HG03097 (cell line): ENCODE measurements at regions not wholly inside any gene's neighbourhood (a gene's known extent, or its start where the extent isn't known, plus 50 kb on each side); places are given as distances from the start of the nearest gene placed in this dataset.

Experiments used
- ATAC-seq: cut with Tn5 transposase; IDR thresholded peaks from one replicate; pipeline ENCODE4 v1.9.1; 2021; ENCODE audit not compliant: unreplicated experiment, low FRiP score

DNA sequence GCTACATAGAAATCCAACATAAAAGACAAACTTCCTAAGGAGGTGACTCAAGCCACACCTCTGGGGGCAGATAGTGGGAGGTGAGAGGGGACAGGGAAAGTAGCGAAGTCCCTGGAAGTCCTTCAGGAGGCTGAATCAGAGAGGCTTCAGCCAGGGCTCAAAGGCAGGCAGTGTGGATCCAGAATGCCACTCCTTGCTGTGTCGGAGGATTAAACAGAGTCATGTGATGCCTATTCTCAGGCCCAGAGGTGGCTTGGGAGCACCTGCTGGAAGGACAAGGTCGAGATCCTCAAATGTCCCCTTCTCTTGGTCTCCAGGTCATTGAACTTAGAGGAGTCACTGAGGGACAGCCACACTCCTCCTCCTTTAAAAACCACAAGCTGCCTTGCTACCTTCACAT lies 391.1 kb downstream of the SOX9 start:
- no peak for ATAC-seq

DNA sequence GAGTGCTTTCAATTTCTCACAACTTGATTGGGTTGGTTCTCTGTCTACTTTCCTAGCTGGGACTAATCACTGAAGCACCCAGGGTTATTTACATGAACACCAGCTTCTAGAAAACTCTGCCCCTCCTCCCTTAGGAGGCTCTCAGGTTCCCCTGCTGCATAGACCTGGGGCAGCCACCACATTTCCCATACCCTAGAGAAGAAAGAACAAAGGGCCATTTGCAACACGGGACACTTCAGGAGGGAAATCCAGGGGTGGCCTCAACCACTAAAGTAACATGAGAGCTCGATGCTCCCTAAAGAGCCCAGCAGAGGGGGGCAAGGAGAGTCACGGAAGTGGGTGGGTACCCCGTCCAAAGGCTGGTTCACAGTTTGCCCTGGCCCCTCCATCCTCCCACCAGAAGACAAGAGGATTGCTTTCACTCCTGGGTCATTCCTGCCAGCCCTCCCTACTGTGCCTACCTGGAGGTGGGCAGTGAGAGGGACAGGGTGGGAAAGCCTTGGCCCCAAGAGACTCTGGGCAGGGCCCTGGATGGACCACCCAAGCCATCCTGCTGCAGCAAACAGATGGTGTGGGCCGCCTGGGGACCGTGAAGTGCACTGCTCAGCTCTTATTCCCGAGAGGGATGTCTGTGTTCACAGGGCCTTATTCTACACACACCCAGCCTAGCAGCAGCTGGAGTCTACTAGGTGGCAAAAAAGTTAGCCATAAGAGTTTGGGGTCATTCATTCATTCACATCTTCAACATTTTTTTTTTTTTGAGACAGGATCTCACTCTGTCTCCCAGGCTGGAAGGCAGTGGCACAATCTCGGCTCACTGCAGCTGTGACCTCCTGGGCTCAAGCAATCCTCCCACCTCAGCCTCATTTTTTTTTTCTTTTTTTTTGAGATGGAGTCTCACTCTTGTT lies 392.1 kb downstream of the SOX9 start:
- ATAC-seq, result no peak

DNA sequence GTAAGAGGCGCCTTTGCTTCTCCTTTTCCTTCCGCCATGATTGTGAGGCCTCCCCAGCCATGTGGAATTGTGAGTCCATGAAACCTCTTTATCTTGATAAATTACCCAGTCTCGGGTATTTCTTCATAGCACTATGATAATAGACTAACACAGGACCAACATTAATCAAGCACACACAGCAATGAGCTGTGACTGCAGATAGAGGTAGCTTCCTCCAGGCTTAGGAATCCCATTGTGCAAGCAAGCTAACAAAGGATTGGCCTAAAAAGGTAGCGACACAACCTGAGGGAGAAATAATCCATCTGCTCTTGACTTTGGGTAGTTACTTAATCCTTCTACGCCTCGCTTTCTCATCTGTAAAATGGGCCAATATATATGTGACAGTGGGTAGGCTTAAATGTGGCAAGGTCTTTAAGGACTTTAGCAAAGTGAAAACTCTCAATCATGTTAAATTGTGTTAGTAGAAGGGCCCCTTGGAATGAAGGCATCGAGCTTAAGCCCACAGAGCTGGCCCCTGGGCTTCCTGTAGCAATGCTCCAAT lies 393.6 kb downstream of the SOX9 start:
- ATAC-seq, result no peak

DNA sequence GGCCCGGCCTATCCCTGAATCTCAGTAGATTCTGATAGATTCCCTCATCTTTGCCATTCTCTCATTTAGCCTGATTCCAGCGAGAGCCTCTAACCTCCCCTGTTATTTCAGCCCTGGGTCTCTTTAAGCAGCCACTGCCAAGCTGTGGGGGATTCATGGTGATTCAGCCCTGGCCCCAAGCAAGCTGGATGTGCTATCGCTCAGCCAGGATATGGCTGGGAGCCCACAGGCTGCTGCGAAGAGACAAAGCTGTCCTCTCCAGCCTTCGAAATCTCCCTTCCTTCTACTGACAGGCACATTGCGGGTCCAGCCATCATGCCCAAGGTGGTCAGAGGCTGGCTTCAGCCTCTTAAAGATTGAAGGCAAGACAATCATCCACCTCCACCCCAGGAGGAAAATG lies 394.1 kb downstream of the SOX9 start:
- no peak for ATAC-seq

DNA sequence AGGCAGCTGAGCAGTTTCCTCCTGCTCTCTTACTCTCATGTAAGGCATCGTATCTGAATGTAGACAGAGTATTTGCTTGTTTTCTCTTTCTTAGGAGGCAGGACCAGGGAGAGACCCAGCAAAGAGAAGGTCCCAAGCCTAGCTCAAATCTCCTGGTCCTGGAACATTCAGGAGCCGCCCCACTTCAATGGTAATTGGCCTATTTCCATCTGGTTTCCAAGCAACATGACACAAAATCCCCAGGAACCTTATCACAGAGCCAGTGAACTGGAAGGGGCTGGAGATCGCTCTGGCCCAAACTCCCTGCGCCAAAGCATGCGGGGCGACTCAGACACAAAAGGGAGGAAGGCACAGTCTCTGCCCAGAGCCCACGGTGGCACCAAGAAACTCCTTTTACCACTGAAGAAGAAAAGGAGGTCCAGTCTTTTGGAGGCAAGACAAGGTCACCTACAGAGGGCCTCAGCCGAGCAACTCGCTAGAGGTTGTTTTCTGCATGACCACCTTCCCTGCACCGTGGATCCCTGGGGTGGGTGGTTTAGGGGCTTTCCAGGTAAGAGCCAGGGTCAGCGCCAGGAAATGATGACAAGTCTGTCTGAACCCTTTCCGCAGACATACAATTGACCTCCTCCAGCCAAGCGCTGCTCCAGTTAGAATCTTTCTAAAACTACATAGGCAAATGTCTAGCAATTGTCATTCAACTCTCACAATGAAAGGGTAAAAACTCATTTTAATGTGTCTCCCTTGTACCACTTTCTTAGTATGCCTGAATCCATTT lies 394.7 kb downstream of the SOX9 start:
- ATAC-seq, result no peak

DNA sequence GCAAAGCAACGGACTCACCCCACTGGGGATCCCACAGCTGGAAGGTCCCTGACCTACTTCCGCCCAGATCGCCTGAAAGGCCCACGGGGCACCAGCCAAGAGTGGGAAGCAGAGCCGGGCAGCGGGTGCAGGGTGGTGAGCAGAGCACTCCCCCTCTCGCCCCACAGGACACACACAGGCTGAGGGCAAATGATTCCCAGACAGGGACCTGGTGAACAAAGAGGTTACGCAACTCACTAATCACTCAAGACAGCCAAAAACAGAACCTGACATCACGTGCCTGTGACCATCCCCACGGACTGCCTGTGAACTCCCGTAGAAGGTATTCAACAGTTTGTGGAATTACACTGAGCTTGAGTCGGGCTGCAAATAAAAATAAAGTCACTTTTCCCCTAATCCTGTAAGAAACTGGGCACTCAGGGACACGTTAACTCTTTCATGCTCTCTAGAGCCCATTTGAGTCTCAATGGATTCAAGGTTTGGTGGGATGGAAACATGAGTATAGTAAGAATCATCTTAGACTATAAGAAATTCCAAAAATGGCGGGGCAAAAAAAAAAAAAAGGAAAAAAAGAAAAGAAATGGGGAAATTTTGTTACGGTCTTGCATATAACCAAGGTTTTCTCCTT lies 396.1 kb downstream of the SOX9 start:
- no peak for ATAC-seq

DNA sequence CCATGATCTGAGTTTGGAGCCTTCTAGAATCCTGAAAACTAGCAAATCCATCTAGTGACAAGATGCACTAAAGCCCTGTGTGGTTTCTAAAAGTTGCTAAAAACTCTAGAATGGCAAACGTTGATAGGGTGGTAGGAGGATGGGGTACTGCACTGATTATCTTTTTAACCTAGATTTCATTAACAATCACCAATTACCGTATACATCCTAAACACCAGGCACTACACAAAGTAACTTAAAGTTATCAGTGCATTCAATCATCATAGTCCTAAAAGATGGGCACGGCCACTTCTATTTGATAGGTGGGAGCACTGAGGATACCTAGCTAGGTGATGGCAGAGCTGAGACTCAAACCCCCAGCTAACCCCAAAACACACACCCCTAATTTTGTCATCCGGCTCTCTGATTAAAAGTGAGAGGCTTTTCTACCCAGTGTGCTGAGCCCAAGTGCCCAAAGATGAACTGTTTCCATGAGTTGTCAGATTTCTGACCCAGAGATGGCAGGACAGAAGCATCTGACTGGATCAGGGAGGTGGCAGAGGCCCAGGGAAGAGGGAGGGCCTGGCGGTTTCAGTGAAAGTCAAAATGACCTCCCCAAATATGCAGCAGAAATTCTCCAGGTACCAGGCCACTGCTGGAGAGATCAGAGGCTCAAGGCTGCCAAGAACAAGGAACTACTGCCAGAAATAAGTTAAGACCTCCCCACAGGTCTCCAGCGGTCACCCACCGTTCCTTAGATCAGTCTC lies 396.8 kb downstream of the SOX9 start:
- no peak for ATAC-seq

DNA sequence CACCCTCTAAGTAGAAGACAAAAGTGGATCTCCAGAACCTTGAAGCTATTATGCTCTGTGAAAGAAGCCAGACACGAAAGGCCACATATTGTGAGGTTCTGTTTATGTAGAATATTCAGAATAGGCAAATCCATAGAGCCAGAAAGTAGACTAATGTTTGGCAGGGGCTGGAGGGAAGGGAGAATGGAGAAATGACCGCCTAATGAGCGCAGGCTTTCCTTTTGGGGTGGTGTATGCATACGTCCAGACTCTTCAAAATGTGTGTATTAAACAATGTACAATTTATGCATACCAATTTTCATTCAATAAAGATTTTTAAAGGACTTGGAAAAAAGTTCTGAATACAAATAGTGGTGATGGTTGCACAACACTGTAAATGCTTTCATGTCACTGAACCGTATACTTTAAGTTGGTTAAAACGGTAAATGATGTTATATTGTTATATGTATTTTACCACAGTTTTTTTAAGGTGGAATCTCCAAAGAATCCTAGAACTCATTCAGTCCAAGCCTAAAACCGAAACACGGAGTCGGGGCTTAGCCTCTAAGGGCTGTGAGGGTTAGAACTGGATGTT lies 397.4 kb downstream of the SOX9 start:
- ATAC-seq, result no peak

DNA sequence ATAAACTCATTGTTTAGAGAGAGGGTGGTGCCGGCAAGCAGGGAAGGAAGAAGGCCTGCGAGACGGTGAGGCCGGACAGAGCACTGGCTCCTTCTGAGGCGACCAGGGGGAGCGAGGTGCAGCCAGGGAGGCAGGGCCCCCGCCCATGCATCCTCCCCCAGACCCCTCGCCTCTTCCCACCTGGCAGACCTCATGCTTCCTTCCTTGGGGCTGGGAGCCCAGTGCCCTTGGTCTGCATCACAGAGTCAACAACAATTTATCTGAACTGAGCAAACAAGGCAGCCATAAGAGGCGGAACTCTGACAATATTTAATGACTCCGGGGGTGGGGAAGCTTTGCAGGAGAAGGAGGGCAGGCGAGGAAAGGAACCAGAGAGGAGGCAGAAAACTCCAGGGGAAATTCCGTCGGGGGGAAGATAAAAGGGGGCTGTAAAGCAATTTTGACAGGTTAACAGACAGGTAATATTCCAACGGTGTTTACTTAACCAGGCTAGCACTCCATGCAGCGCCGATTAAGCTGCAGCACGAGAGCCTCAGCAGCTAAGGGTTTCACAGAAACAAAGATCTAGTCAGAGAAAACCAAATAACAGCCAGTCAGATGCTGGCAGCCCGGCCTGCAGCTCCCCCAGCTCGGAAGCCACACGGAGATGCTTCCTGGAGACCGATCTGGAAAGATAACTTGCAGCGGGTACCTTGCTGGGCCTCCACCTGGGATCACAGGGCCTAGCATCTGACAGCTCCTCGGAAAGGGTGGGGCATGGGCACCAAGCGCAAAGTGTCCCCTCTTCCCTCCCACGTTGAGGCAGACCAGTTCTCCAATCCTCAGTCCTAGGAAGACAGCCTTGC lies 398.2 kb downstream of the SOX9 start:
- no peak for ATAC-seq

DNA sequence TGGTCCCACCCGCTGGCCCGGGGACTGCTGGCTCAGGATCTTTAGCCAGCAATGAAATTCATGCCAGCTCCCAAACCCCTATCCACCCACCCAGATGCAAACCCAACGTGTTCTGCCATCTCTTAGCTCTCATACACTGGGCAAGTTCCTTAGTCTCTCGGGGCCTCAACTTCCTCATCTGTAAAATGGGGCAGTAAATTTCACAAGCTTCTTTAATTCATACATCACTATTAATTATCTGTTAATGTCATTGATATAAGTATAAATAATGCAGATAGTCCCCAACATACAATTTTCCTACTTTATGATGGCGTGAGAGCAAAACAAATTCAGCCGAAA lies 398.7 kb downstream of the SOX9 start:
- ATAC-seq, result no peak

DNA sequence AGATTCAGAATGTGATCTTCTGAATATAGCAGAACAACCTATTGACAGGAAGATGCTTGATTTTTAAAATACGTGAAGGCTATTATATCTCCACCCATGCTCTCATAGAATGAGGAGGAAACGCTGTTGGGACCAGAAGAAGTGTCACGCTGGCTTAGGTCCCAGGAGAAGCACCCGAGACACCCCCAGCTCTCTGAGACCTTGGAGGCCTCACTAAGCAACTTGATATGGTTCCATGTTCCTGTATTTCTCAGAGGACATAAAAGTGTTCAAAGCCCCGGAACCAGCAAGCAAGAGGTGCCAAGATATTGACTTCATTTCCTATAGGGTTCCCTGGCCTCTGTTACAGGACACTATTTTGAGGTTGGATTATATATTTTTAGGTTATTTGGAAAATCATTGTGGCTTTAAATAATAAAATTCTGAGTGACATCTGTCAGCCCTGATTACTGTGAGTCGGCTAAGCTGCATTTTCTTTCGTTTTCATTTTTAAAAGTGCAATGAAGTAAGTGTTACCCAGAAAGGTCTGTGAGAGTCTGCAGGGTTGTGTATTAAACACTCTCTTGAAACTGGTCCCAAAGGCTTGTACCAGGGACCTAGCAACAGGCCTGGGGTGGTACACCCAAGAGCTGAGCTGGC lies 400.0 kb downstream of the SOX9 start:
- ATAC-seq, result no peak

DNA sequence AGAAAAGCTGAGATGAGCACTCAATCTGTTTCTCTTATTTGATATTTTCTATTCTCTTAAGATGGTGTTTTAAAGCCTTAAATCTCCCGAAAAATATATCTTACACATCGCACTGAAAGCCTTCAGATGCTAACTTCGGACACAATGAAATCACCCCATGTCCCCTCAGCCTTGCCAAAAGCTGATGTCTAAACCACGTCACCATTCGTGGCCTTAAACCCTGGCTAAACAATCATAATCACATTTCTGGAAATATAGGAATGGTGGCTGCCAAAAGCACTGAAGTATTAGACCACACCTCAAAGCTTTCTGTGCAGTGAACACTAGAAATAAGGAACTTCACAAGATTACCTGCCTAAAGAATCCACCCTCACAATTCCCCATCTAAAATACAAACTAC lies 402.7 kb downstream of the SOX9 start:
- no peak for ATAC-seq

DNA sequence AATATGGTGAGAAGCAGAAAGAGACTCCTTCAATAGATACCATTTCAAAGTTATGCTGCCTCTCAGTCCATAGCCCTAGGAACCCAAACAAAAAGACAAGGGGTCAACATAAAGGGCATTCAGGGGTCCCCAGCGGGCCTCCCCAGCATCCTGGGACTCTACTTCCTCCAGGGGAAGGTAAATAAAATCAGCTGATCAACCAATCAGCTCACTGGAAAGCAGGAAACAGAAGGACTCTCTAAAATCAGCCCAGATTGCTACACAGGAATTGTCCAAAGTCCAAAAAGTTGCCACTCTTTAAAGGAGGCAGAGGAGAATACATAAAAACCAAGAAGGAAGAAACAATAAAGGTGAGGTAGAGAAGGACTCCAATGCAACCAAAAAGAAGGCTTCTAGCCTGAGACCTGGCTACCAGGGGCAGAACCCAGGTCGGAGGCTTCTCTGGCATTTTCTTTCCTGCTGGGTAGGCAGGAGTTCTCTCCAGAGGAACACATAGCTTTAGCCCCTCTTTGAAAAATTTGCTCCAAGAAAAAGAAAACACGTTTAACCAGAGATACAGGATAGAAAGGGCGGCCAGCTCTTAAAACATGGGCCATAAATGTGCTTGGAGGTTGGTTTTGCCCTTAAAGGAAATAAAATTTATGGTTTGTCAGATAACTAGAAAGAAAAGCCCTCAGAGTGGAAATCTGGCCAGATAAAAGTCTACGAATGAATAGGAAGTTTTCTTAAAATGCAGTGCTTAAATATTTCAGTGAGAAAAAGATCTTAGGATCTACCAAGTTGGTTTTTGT lies 404.6 kb downstream of the SOX9 start:
- ATAC-seq, result no peak

DNA sequence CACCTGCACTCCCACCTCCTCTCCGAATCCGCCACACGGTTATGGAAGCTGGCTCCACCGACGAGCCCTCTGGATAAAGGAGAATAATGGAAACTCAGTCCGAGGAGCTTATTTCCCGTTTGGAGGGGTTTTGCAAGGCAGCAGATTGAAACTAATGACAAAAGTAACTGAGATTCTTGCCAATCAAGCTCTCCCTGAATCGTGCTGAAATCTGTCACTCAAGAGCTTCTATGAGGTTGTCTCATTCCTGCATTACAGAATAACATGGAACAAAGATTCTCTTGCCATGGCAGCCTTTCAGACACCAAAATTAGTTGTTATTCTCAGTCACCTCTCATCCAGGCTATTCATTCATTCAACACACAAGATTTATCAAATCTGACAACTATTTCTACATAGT lies 405.9 kb downstream of the SOX9 start:
- no peak for ATAC-seq

DNA sequence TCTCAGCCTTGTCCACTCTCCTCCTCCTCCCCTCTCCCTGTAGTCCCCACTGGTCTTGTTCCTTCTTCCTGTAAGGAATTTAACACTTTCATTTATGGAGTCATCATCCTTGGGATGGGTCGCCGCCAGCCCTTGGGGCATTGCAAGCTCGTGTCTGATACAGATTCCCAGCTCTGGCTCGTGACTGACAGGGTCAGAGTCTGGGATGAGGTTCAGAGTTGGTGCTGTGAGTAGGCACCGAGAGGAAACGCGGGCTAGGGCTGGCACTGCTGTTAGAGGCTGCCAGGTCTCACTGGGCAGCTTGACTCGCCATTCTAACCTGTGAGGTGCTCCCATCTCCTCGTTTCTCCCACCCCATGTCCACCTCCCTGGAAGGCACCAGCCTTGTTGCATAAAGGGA lies 407.0 kb downstream of the SOX9 start:
- ATAC-seq, result no peak

DNA sequence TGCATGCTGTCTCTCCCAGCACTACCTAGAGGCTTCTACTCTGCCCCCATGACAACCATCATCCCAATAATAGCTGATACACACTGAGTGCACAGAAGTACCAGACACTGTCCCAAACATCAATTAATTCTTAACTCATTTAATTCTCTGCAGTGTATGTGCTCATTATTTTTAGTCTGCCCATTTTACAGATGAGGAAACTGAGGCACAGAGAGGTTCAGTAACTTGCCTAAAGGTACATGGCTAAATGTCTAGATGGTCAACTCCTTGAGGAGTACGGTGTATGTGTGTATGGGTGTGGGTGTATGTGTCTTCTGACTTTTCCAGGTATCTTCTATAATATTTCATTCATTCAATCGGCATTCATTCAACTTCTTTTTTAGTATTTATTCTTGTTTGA lies 407.9 kb downstream of the SOX9 start:
- ATAC-seq, result no peak

DNA sequence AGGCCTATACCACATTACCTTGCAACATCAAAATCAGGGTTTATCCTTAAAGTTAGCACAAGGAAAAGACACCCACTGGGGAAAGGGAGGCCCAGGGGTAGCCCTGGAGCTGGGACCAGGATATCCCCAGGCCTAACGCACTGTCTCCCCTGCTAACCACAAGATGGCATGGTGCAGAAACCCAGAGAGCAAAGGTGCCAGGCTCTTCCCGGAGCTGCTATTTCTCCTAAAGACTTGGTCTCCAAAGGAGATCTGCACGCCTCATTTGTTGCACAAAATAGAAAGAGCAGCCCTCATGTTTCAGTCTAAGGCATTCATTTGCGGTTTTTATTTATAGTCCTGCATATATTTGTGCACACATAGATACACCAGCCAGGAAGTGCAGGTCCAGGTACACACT lies 408.6 kb downstream of the SOX9 start:
- ATAC-seq, result no peak

DNA sequence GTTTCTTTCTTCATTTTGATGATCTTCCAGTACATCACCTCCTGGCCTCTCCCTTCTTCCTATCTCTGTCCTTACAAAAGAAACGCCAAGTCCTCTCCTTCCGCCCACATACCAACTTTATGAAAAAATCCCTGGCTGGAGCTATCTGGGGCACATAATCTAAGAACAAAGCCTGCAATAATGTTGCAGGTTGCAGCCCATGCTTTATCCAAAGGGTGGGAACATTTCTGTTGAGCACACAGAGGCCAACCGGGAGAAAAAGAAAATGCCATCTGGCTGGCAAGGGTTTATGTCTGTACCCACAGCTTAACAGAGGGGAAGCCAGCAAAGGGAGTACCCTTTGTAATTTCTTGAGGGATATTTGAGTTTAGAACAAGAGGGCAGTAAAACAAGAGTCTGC lies 409.6 kb downstream of the SOX9 start:
- no peak for ATAC-seq
